ENCODE measurements at regions not wholly inside any gene's neighbourhood (a gene's known extent, or its start where the extent isn't known, plus 50 kb on each side); places are given as distances from the start of the nearest gene placed in this dataset.
"Not testable (repeated sequence)": the region's sequence is repeated elsewhere in the genome, so short reads cannot be mapped to it uniquely, and the experiment has no call there.

GRCh38 chr4:124065936-124066335 lies 646.6 kb downstream of the ANKRD50 start:
- Histone ChIP-seq H3K27me3 (ENCODE audit: insufficient read depth in 3 of 3, low read length in 2 of 3) (no peaks in the 10 kb centered on the region), H3K9me3 (peaks cover 9% of the 10 kb centered on the region), H3K36me3 (ENCODE audit: insufficient read depth in 1 of 2, low read depth in 1 of 2) (no peaks in the 10 kb centered on the region), H3K4me3 (no peak overlapping the region), H3K4me1 (no peaks in the 10 kb centered on the region), H3K27ac (no peak overlapping the region)
- 90 to 95% (median 95%) methylated on average over 4 of the region's 4 CpGs for WGBS, 3 donors
- no peak for TF ChIP-seq CTCF (IDR thresholded peaks at IDR 0.05)
- DNase-seq (no peak), ATAC-seq (no peak)
- intact Hi-C loops (cut with DNase I), result no loop called here

- TF ChIP-seq CTCF (IDR thresholded peaks at IDR 0.05), result no peak
- Histone ChIP-seq H3K4me1 (no peaks in the 10 kb centered on the region), H3K27me3 (ENCODE audit: insufficient read depth in 3 of 3, low read length in 2 of 3) (no peaks in the 10 kb centered on the region), H3K36me3 (ENCODE audit: insufficient read depth in 1 of 2, low read depth in 1 of 2) (no peaks in the 10 kb centered on the region), H3K4me3 (no peak overlapping the region), H3K9me3 (peaks cover 16% of the 10 kb centered on the region), H3K27ac (no peak overlapping the region)
- intact Hi-C loops (cut with DNase I), result no loop called here
- ATAC-seq (no peak), DNase-seq (no peak)
- 90 to 94% (median 93%) methylated on average over 1 of the region's 1 CpG for WGBS, 3 donors
These were observed 645.9 kb downstream of the ANKRD50 start for GRCh38 chr4:124066595-124066994.

- H3K27ac ChIP-seq, result no peak overlapping the region
- no peaks in the 10 kb centered on the region for H3K27me3 ChIP-seq (ENCODE audit: insufficient read depth in 3 of 3, low read length in 2 of 3)
- 85 to 93% (median 92%) methylated on average over 2 of the region's 2 CpGs for WGBS, 3 donors
- intact Hi-C loops (cut with DNase I), result no loop called here
- DNase-seq, result no peak
- no peak for TF ChIP-seq CTCF (IDR thresholded peaks at IDR 0.05)
- ATAC-seq, result no peak
- peaks cover 20% of the 10 kb centered on the region for H3K9me3 ChIP-seq
- H3K4me3 ChIP-seq, result no peak overlapping the region
- no peaks in the 10 kb centered on the region for H3K4me1 ChIP-seq
- no peaks in the 10 kb centered on the region for H3K36me3 ChIP-seq (ENCODE audit: insufficient read depth in 1 of 2, low read depth in 1 of 2)
These were observed 645.5 kb downstream of the ANKRD50 start for GRCh38 chr4:124067046-124067445.

GRCh38 chr4:124070688-124071484 lies 641.6 kb downstream of the ANKRD50 start:
- DNase-seq (no peak), ATAC-seq (no peak)
- intact Hi-C loops (cut with DNase I), result no loop called here
- no peak overlapping the region for H3K4me3 ChIP-seq
- peaks cover 23% of the 10 kb centered on the region for H3K9me3 ChIP-seq
- no peaks in the 10 kb centered on the region for H3K36me3 ChIP-seq (ENCODE audit: insufficient read depth in 1 of 2, low read depth in 1 of 2)
- H3K27ac ChIP-seq, result no peak overlapping the region
- no peaks in the 10 kb centered on the region for H3K4me1 ChIP-seq
- no peaks in the 10 kb centered on the region for H3K27me3 ChIP-seq (ENCODE audit: insufficient read depth in 3 of 3, low read length in 2 of 3)
- 97 to 98% (median 98%) methylated on average over 3 of the region's 3 CpGs for WGBS, 3 donors
- TF ChIP-seq CTCF (IDR thresholded peaks at IDR 0.05), result no peak

- H3K4me1 ChIP-seq; H3K27ac ChIP-seq; ATAC-seq; H3K27me3 ChIP-seq (ENCODE audit: insufficient read depth in 3 of 3, low read length in 2 of 3); intact Hi-C loops (cut with DNase I); DNase-seq; H3K4me3 ChIP-seq; H3K36me3 ChIP-seq (ENCODE audit: insufficient read depth in 1 of 2, low read depth in 1 of 2): not testable (repeated sequence)
- peaks cover 35% of the 10 kb centered on the region for H3K9me3 ChIP-seq
- 72 to 96% (median 93%) methylated on average over 2 of the region's 2 CpGs for WGBS, 3 donors
These were observed 637.3 kb downstream of the ANKRD50 start for GRCh38 chr4:124075276-124075675.

Measured in psoas muscle (tissue), 7 donors.